K562 (cell line): ENCODE measurements at regions not wholly inside any gene's neighbourhood (a gene's known extent, or its start where the extent isn't known, plus 50 kb on each side); places are given as distances from the start of the nearest gene placed in this dataset.

ENCODE experiments used
- ARHGAP35 ChIP-seq: fragments of 450-650 bp; IDR thresholded peaks from 2 replicates; pipeline ENCODE4 v1.6.1; 2018; ENCODE audit not compliant: partially characterized antibody
- CCAR2 ChIP-seq: fragments of 200-400 bp; formaldehyde crosslinking; IDR thresholded peaks from 2 replicates; pipeline ENCODE4 v1.6.1; 2017; ENCODE audit warnings: mild to moderate bottlenecking, low read depth, low read length
- FOXJ2 ChIP-seq: fragments of 200-800 bp; sonication (Bioruptor generic); IDR thresholded peaks from 2 replicates; pipeline ENCODE4 v1.6.1; 2016; ENCODE audit warnings: missing genetic modification characterization, missing compliant biosample characterization
- HDAC2 ChIP-seq: fragments of 450-650 bp; IDR thresholded peaks from 2 replicates; pipeline ENCODE4 v1.6.1; 2016; ENCODE audit warnings: mild to moderate bottlenecking
- HDAC3 ChIP-seq: fragments of 450-650 bp; IDR thresholded peaks from 2 replicates; pipeline ENCODE4 v1.6.1; 2018; ENCODE audit warnings: borderline replicate concordance, mild to moderate bottlenecking, moderate library complexity; ENCODE audit not compliant: partially characterized antibody
- KDM5B ChIP-seq: fragments of 200-600 bp; sonication (generic); IDR thresholded peaks from 2 replicates; pipeline ENCODE4 v1.6.1; 2012; ENCODE audit warnings: low read depth, mild to moderate bottlenecking, moderate library complexity, low read length, control low read depth, inconsistent platforms; ENCODE audit not compliant: insufficient replicate concordance
- MXI1 ChIP-seq: IDR thresholded peaks from 2 replicates; pipeline ENCODE4 v1.6.1; 2011; ENCODE audit warnings: low read depth, mild to moderate bottlenecking, improper control_type of control experiment, low read length
- POLR2A ChIP-seq: fragments of 450-650 bp; conservative IDR thresholded peaks from 2 replicates; pipeline ENCODE4 v1.6.1; 2016
- RNF2 ChIP-seq: sonication (generic); IDR thresholded peaks from 2 replicates; pipeline ENCODE4 v1.6.1; 2016
- SMAD3 ChIP-seq: fragments of 450-650 bp; formaldehyde crosslinking; conservative IDR thresholded peaks from 2 replicates; pipeline ENCODE4 v1.4.0; 2020; ENCODE audit warnings: mild to moderate bottlenecking
- TF ChIP-seq, protein P1 (sequence below): sonication (generic); formaldehyde crosslinking; IDR thresholded peaks from 2 replicates; pipeline ENCODE4 v1.5.0; 2020; ENCODE audit warnings: missing genetic modification reagents
- TF ChIP-seq, protein P2 (sequence below), 3 experiments: IDR thresholded peaks in 2 of 3; conservative IDR thresholded peaks in 1 of 3; 2 replicates each; pipeline ENCODE4 v1.5.1; 2011 to 2012; ENCODE audit warnings: low read length in 3 of 3, mild to moderate bottlenecking in 3 of 3, control low read depth in 2 of 3, improper control_type of control experiment in 1 of 3, inconsistent platforms in 1 of 3, low read depth in 1 of 3, mixed read lengths in 1 of 3, moderate library complexity in 1 of 3; ENCODE audit not compliant: insufficient read depth in 2 of 3
- TF ChIP-seq, protein P3 (sequence below): fragments of 450-650 bp; IDR thresholded peaks from 2 replicates; pipeline ENCODE4 v1.6.1; 2018; ENCODE audit warnings: mild to moderate bottlenecking, low read depth; ENCODE audit not compliant: partially characterized antibody

DNA sequence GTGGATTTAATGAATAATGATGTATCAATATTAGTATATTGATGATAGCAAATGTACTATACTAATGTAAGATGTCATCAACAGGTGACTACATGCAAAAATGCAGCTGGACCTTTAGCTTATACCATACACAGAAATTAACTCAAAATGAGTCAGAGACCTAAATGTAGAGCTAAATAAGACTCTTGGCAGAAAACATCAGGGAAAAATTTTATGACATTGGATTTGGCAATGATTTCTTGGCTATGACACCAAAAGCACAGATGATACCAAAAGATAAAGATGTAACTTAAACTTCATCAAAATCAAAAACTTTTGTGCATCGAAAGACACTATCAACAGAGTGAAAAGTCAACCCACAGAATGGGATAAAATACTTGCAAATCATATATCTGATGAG lies 64.0 kb upstream of the CCL21 start:
- TF ChIP-seq KDM5B (no peak), HDAC2 (no peak), CCAR2 (no peak), SMAD3 (CRISPR knock-in tag) (no peak), MXI1 (no peak), RNF2 (no peak), FOXJ2 (no peak), ARHGAP35 (no peak), HDAC3 (no peak), POLR2A (no peak)
- TF ChIP-seq, protein P1, sequence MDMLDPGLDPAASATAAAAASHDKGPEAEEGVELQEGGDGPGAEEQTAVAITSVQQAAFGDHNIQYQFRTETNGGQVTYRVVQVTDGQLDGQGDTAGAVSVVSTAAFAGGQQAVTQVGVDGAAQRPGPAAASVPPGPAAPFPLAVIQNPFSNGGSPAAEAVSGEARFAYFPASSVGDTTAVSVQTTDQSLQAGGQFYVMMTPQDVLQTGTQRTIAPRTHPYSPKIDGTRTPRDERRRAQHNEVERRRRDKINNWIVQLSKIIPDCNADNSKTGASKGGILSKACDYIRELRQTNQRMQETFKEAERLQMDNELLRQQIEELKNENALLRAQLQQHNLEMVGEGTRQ (CRISPR knock-in tag): no peak
- TF ChIP-seq, protein P2, sequence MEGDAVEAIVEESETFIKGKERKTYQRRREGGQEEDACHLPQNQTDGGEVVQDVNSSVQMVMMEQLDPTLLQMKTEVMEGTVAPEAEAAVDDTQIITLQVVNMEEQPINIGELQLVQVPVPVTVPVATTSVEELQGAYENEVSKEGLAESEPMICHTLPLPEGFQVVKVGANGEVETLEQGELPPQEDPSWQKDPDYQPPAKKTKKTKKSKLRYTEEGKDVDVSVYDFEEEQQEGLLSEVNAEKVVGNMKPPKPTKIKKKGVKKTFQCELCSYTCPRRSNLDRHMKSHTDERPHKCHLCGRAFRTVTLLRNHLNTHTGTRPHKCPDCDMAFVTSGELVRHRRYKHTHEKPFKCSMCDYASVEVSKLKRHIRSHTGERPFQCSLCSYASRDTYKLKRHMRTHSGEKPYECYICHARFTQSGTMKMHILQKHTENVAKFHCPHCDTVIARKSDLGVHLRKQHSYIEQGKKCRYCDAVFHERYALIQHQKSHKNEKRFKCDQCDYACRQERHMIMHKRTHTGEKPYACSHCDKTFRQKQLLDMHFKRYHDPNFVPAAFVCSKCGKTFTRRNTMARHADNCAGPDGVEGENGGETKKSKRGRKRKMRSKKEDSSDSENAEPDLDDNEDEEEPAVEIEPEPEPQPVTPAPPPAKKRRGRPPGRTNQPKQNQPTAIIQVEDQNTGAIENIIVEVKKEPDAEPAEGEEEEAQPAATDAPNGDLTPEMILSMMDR (IDR thresholded peaks at IDR 0.05 in 2 of 3, conservative IDR thresholded peaks at IDR 0.05 in 1 of 3; ENCODE audit: insufficient read depth in 2 of 3, low read depth in 1 of 3, low read length in 3 of 3): no peak
- TF ChIP-seq, protein P3, sequence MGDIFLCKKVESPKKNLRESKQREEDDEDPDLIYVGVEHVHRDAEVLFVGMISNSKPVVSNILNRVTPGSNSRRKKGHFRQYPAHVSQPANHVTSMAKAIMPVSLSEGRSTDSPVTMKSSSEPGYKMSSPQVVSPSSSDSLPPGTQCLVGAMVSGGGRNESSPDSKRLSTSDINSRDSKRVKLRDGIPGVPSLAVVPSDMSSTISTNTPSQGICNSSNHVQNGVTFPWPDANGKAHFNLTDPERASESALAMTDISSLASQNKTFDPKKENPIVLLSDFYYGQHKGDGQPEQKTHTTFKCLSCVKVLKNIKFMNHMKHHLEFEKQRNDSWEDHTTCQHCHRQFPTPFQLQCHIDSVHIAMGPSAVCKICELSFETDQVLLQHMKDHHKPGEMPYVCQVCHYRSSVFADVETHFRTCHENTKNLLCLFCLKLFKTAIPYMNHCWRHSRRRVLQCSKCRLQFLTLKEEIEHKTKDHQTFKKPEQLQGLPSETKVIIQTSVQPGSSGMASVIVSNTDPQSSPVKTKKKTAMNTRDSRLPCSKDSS: no peak
